ENCODE measurements at regions not wholly inside any gene's neighbourhood (a gene's known extent, or its start where the extent isn't known, plus 50 kb on each side); places are given as distances from the start of the nearest gene placed in this dataset.

DNA sequence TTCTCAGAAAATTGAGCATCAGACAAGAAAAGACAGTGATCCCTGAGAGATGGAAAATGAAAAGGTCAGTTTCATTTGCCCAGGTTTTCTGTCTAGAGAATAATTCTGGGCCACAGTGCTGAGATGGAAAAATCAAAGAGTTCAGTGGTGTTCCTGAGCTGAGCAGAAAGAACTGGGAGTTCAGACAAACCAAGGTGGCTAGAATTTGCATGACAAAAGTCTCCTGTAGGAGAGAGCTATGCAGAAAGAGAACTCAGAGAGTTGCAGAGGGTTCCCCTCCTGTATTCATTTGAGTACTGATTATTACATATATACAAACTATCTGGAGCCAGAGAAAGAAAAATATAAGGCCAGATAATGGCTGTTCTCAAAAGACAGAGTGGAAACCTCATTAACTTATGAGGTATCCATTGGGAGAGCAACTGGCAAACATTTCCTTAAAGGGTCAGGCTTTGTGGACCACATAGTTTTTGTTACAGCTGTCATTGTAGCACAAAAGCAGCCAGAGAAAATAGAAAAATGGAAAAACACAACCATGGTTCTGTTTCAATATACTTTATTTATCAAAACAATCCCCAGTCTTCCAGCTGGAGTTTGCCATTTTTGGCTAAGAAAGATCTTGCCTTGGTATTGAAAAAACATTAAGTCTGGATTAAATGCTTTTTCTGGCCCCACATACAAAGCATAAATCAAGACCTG is 1004.1 kb downstream of the TBL1XR1 start:
- no peak for DNase-seq (ENCODE audit: low read depth in 1 of 2, low spot score in 1 of 2)
- no peak overlapping the region for H3K27ac ChIP-seq (replicated peaks)
- no peak overlapping the region for H3K4me3 ChIP-seq (replicated peaks; ENCODE audit: insufficient read depth, low read length)
- H3K27me3 ChIP-seq (ENCODE audit: insufficient read depth, poor library complexity, severe bottlenecking) = no peaks in the 10 kb centered on the region
- TF ChIP-seq POLR2AphosphoS5 (IDR thresholded peaks at IDR 0.05; ENCODE audit: low read depth) (no peak), GABPA (IDR thresholded peaks at IDR 0.05; ENCODE audit: low read depth) (no peak), SPI1 (IDR thresholded peaks at IDR 0.05; ENCODE audit: borderline replicate concordance, low read depth) (no peak)
- TF ChIP-seq, protein P1, sequence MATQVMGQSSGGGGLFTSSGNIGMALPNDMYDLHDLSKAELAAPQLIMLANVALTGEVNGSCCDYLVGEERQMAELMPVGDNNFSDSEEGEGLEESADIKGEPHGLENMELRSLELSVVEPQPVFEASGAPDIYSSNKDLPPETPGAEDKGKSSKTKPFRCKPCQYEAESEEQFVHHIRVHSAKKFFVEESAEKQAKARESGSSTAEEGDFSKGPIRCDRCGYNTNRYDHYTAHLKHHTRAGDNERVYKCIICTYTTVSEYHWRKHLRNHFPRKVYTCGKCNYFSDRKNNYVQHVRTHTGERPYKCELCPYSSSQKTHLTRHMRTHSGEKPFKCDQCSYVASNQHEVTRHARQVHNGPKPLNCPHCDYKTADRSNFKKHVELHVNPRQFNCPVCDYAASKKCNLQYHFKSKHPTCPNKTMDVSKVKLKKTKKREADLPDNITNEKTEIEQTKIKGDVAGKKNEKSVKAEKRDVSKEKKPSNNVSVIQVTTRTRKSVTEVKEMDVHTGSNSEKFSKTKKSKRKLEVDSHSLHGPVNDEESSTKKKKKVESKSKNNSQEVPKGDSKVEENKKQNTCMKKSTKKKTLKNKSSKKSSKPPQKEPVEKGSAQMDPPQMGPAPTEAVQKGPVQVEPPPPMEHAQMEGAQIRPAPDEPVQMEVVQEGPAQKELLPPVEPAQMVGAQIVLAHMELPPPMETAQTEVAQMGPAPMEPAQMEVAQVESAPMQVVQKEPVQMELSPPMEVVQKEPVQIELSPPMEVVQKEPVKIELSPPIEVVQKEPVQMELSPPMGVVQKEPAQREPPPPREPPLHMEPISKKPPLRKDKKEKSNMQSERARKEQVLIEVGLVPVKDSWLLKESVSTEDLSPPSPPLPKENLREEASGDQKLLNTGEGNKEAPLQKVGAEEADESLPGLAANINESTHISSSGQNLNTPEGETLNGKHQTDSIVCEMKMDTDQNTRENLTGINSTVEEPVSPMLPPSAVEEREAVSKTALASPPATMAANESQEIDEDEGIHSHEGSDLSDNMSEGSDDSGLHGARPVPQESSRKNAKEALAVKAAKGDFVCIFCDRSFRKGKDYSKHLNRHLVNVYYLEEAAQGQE (IDR thresholded peaks at IDR 0.05; ENCODE audit: insufficient replicate concordance, low read depth) = no peak
- TF ChIP-seq, protein P2, sequence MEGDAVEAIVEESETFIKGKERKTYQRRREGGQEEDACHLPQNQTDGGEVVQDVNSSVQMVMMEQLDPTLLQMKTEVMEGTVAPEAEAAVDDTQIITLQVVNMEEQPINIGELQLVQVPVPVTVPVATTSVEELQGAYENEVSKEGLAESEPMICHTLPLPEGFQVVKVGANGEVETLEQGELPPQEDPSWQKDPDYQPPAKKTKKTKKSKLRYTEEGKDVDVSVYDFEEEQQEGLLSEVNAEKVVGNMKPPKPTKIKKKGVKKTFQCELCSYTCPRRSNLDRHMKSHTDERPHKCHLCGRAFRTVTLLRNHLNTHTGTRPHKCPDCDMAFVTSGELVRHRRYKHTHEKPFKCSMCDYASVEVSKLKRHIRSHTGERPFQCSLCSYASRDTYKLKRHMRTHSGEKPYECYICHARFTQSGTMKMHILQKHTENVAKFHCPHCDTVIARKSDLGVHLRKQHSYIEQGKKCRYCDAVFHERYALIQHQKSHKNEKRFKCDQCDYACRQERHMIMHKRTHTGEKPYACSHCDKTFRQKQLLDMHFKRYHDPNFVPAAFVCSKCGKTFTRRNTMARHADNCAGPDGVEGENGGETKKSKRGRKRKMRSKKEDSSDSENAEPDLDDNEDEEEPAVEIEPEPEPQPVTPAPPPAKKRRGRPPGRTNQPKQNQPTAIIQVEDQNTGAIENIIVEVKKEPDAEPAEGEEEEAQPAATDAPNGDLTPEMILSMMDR (IDR thresholded peaks at IDR 0.05; ENCODE audit: insufficient read depth, low read length) = no peak

DNA sequence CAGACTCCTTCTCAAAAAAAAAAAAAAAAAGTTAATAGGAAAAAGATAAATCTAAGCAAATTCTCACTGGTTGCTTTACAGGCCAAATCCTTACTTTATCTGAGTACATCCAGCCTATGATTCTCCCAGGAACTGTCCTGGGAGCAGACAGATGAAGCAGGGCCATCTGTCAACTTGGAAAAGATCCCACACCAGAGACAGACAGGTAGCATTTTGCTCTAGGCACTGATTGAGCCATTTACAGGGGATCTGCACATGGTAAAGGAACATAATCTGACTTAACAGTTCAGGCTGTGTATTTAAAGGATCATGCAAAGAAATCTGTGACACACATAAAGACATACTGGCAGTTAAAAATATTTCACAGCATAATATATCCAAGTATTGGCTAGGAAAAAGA is 1006.5 kb downstream of the TBL1XR1 start:
- no peak for DNase-seq (ENCODE audit: low read depth in 1 of 2, low spot score in 1 of 2)
- Histone ChIP-seq H3K27ac (replicated peaks) (no peak overlapping the region), H3K27me3 (ENCODE audit: insufficient read depth, poor library complexity, severe bottlenecking) (no peaks in the 10 kb centered on the region), H3K4me3 (replicated peaks; ENCODE audit: insufficient read depth, low read length) (no peak overlapping the region)
- TF ChIP-seq SPI1 (IDR thresholded peaks at IDR 0.05; ENCODE audit: borderline replicate concordance, low read depth) = no peak
- TF ChIP-seq, protein P1 (IDR thresholded peaks at IDR 0.05; ENCODE audit: insufficient replicate concordance, low read depth) = no peak
- TF ChIP-seq, protein P2 (IDR thresholded peaks at IDR 0.05; ENCODE audit: insufficient read depth, low read length) = no peak
- TF ChIP-seq GABPA (IDR thresholded peaks at IDR 0.05; ENCODE audit: low read depth) = no peak
- no peak for TF ChIP-seq POLR2AphosphoS5 (IDR thresholded peaks at IDR 0.05; ENCODE audit: low read depth)

DNA sequence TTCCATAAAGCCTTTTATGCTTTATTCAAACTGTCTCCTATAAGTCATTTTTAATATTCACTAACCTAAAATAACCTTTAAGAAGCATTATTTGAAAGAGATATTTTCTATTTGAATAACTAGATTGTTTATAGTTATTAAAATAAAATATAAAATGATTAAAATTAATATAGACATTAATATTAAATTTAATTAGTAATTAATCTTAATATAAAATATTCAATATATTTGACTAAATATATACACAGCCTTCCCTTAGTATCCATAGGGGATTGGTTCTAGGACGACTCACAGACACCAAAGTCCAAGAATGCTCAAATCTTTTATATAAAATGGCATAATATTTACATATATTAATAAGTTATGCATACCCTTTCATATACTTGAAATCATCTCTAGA is 1014.1 kb downstream of the TBL1XR1 start:
- TF ChIP-seq SPI1 (IDR thresholded peaks at IDR 0.05; ENCODE audit: borderline replicate concordance, low read depth) = no peak
- no peak for TF ChIP-seq POLR2AphosphoS5 (IDR thresholded peaks at IDR 0.05; ENCODE audit: low read depth)
- TF ChIP-seq, protein P2 (IDR thresholded peaks at IDR 0.05; ENCODE audit: insufficient read depth, low read length) = no peak
- no peak for TF ChIP-seq GABPA (IDR thresholded peaks at IDR 0.05; ENCODE audit: low read depth)
- TF ChIP-seq, protein P1 (IDR thresholded peaks at IDR 0.05; ENCODE audit: insufficient replicate concordance, low read depth) = no peak
- H3K27ac ChIP-seq (replicated peaks) = no peak overlapping the region
- DNase-seq (ENCODE audit: low read depth in 1 of 2, low spot score in 1 of 2) = no peak
- H3K4me3 ChIP-seq (replicated peaks; ENCODE audit: insufficient read depth, low read length) = no peak overlapping the region
- H3K27me3 ChIP-seq (ENCODE audit: insufficient read depth, poor library complexity, severe bottlenecking) = no peaks in the 10 kb centered on the region
